Fibroblast of lung (primary cell): ENCODE measurements at regions not wholly inside any gene's neighbourhood (a gene's known extent, or its start where the extent isn't known, plus 50 kb on each side); places are given as distances from the start of the nearest gene placed in this dataset.

Experiments
- DNase-seq, 2 donors: peaks; one replicate each; pipeline versions ENCODE4 v3.0.0 to v3.0.0-alpha.2; 2010; ENCODE audit warnings: low read depth in 2 of 2
- H2AFZ ChIP-seq: 2 replicates; pipeline ENCODE4 v1.5.1; 2012; ENCODE audit warnings: low read length, control low read depth, inconsistent platforms
- H3K27ac ChIP-seq: 2 replicates; pipeline ENCODE4 v1.5.1; 2011; ENCODE audit warnings: low read length, control low read depth; ENCODE audit not compliant: insufficient read depth
- H3K27me3 ChIP-seq: 2 replicates; pipeline ENCODE4 v1.5.1; 2011; ENCODE audit warnings: mild to moderate bottlenecking, low read length; ENCODE audit not compliant: control insufficient read depth, insufficient read depth
- H3K36me3 ChIP-seq: 2 replicates; pipeline ENCODE4 v1.5.1; 2011; ENCODE audit warnings: low read length; ENCODE audit not compliant: control insufficient read depth, insufficient read depth
- H3K4me1 ChIP-seq: 2 replicates; pipeline ENCODE4 v1.5.1; 2011; ENCODE audit warnings: low read length; ENCODE audit not compliant: control insufficient read depth, insufficient read depth; ENCODE audit errors: extremely low read depth
- H3K4me2 ChIP-seq: 2 replicates; pipeline ENCODE4 v1.5.1; 2011; ENCODE audit warnings: low read length, control low read depth; ENCODE audit not compliant: insufficient read depth; ENCODE audit errors: extremely low read depth
- H3K4me3 ChIP-seq, 4 experiments: fragments of 200-600 bp in 1 of 4; sonication (generic) in 1 of 4; replicated peaks in 1 of 4; 2 replicates each; pipeline ENCODE4 v1.5.1; 2011 to 2016; ENCODE audit warnings: low read length in 4 of 4, low read depth in 3 of 4, mild to moderate bottlenecking in 3 of 4, control low read depth in 2 of 4, inconsistent platforms in 1 of 4, mixed read lengths in 1 of 4; ENCODE audit not compliant: insufficient read depth in 1 of 4; ENCODE audit errors: control extremely low read depth in 1 of 4
- H3K79me2 ChIP-seq: 2 replicates; pipeline ENCODE4 v1.5.1; 2012; ENCODE audit warnings: mild to moderate bottlenecking, low read length, inconsistent platforms; ENCODE audit not compliant: control insufficient read depth, insufficient read depth
- H3K9ac ChIP-seq: 2 replicates; pipeline ENCODE4 v1.5.1; 2011; ENCODE audit warnings: mild to moderate bottlenecking, low read length, control low read depth; ENCODE audit not compliant: insufficient read depth
- H3K9me3 ChIP-seq: 2 replicates; pipeline ENCODE4 v1.5.1; 2012; ENCODE audit warnings: low read depth, low read length; ENCODE audit not compliant: control insufficient read depth, insufficient read depth
- H4K20me1 ChIP-seq: 2 replicates; pipeline ENCODE4 v1.5.1; 2011; ENCODE audit warnings: low read length; ENCODE audit not compliant: control insufficient read depth, insufficient read depth; ENCODE audit errors: extremely low read depth
- EZH2 ChIP-seq: IDR thresholded peaks from 2 replicates; pipeline ENCODE4 v1.5.1; 2012; ENCODE audit warnings: low read length, control low read depth, mild to moderate bottlenecking; ENCODE audit errors: missing control alignments
- TF ChIP-seq, protein P1 (sequence below), 2 donors: IDR thresholded peaks in 1 of 2; conservative IDR thresholded peaks in 1 of 2; 1 replicate in 1 of 2; 2 replicates in 1 of 2; pipeline ENCODE4 v1.5.1; 2011 to 2012; ENCODE audit warnings: low read length in 2 of 2, control low read depth in 1 of 2, inconsistent platforms in 1 of 2, low read depth in 1 of 2, mild to moderate bottlenecking in 1 of 2

DNA sequence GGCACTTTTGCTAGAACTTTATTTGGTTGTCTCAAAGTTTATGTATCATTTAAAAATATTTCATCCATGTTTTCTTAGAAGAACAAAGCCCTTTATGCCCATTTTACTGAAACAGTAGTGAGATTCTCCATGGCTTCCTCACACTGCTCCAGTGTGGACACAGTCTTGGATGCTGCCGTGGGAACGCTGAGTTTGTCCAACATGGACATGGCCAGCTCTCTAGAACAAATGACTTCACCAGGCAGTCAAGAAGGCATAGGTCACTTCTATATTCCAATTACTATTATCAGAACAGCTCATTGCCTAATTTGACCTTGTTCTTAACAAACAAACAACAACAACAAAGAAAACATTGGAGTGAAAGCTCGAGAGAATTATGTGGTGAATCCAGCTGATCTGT is 414.1 kb upstream of the ID2 start:
- Histone ChIP-seq H3K27ac (no peak overlapping the region), H3K36me3 (no peaks in the 10 kb centered on the region), H3K79me2 (no peaks in the 10 kb centered on the region), H4K20me1 (no peaks in the 10 kb centered on the region), H3K4me3 (no peak overlapping the region), H2AFZ (no peak overlapping the region), H3K4me1 (no peaks in the 10 kb centered on the region), H3K27me3 (no peaks in the 10 kb centered on the region), H3K9me3 (no peaks in the 10 kb centered on the region), H3K4me2 (no peak overlapping the region), H3K9ac (no peak overlapping the region)
- TF ChIP-seq, protein P1, sequence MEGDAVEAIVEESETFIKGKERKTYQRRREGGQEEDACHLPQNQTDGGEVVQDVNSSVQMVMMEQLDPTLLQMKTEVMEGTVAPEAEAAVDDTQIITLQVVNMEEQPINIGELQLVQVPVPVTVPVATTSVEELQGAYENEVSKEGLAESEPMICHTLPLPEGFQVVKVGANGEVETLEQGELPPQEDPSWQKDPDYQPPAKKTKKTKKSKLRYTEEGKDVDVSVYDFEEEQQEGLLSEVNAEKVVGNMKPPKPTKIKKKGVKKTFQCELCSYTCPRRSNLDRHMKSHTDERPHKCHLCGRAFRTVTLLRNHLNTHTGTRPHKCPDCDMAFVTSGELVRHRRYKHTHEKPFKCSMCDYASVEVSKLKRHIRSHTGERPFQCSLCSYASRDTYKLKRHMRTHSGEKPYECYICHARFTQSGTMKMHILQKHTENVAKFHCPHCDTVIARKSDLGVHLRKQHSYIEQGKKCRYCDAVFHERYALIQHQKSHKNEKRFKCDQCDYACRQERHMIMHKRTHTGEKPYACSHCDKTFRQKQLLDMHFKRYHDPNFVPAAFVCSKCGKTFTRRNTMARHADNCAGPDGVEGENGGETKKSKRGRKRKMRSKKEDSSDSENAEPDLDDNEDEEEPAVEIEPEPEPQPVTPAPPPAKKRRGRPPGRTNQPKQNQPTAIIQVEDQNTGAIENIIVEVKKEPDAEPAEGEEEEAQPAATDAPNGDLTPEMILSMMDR (conservative IDR thresholded peaks at IDR 0.05 in 1 of 2, IDR thresholded peaks at IDR 0.05 in 1 of 2; ENCODE audit: low read depth in 1 of 2, low read length in 2 of 2), result no peak
- TF ChIP-seq EZH2, result no peak
- DNase-seq, result no peak

DNA sequence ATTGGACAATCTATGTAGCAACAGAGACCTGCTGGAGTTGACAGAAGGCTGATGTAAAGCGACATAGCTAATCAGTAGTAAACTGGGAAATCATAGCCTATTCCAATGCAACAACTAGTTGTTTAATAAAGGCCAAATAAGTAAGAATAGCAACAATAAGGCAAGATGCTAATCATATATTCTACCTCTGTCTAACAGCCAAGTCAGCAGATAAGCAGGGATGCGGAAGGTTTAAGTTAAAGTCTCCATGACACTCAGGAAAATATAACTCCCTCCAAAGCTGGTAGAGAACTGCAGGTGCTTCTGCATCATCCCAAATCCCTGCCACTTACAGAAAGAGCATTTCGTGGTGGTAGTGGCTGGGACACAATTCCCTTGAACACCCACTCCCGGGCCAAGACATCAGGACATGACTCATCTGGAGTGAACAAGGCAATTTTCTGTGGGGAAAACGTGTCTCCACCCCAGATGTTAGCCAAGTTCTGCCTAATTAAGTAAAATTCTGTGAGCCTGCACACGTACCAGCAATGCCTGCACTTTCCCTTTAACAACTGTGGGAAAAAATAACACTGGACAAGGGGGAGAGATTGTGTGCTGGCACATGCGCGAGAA is 413.6 kb upstream of the ID2 start:
- H2AFZ ChIP-seq, result no peak overlapping the region
- no peaks in the 10 kb centered on the region for H3K27me3 ChIP-seq
- H3K36me3 ChIP-seq, result no peaks in the 10 kb centered on the region
- no peaks in the 10 kb centered on the region for H3K4me1 ChIP-seq
- H3K4me2 ChIP-seq, result no peak overlapping the region
- no peak overlapping the region for H3K27ac ChIP-seq
- H3K79me2 ChIP-seq, result no peaks in the 10 kb centered on the region
- TF ChIP-seq, protein P1 (conservative IDR thresholded peaks at IDR 0.05 in 1 of 2, IDR thresholded peaks at IDR 0.05 in 1 of 2; ENCODE audit: low read depth in 1 of 2, low read length in 2 of 2), result no peak
- no peak for TF ChIP-seq EZH2
- no peaks in the 10 kb centered on the region for H3K9me3 ChIP-seq
- no peak overlapping the region for H3K4me3 ChIP-seq
- H4K20me1 ChIP-seq, result no peaks in the 10 kb centered on the region
- H3K9ac ChIP-seq, result no peak overlapping the region
- DNase-seq, result peak; percentile 37 to 57

DNA sequence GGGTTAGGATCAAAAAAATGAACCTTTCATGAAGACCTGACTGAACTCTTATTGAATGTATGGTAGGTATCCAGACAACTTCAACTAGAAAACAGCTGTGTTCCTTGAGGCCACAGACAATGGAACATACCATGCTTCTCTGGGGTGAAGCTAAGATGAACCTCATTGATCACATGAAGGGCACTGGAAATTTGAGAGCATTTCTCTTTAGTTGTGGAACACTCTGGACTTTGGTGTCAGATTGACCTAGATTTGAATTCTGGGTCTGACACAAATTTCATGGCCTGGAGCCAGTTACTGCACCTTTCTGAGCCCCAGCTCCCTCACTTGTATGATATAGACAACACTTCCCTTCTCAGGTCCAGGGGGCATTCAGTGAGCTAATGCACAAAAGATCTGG is 411.2 kb upstream of the ID2 start:
- H3K4me3 ChIP-seq, result no peak overlapping the region
- no peaks in the 10 kb centered on the region for H3K79me2 ChIP-seq
- no peak for DNase-seq
- H3K27me3 ChIP-seq, result no peaks in the 10 kb centered on the region
- TF ChIP-seq, protein P1 (conservative IDR thresholded peaks at IDR 0.05 in 1 of 2, IDR thresholded peaks at IDR 0.05 in 1 of 2; ENCODE audit: low read depth in 1 of 2, low read length in 2 of 2), result no peak
- TF ChIP-seq EZH2, result no peak
- no peaks in the 10 kb centered on the region for H3K4me1 ChIP-seq
- H3K9me3 ChIP-seq, result no peaks in the 10 kb centered on the region
- H3K4me2 ChIP-seq, result no peak overlapping the region
- H3K27ac ChIP-seq, result no peak overlapping the region
- no peaks in the 10 kb centered on the region for H4K20me1 ChIP-seq
- H2AFZ ChIP-seq, result no peak overlapping the region
- H3K36me3 ChIP-seq, result no peaks in the 10 kb centered on the region
- H3K9ac ChIP-seq, result no peak overlapping the region
